NCI-H2107 treated with DMSO at 0.1 percent for 48 hours (cell line): ENCODE measurements at regions not wholly inside any gene's neighbourhood (a gene's known extent, or its start where the extent isn't known, plus 50 kb on each side); places are given as distances from the start of the nearest gene placed in this dataset.

Experiments used
- DNase-seq: peaks from one replicate; lab custom pipeline; 2025; ENCODE audit not compliant: unreplicated experiment; lab: John Stamatoyannopoulos, UW

DNA sequence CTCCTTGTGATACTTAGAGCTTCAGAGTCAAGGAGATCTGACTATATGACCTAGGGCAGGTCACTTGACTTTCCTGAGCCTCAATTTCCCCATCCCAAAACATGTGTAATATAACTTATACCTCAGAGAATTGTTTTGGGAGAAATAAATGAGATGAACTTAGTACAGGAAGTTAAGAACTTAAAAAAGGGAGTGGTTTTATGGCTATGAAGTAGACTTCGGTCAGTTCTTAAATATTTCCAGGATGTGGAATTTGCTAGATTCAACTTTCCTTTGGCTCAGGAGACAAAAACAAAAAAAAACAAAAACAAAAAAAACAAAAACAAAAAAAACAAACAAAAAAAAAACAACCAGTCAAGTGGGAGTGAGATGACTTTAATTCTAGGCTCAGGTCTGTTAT, 116.7 kb downstream of the EDEM1 start:
- DNase-seq, result no peak

DNA sequence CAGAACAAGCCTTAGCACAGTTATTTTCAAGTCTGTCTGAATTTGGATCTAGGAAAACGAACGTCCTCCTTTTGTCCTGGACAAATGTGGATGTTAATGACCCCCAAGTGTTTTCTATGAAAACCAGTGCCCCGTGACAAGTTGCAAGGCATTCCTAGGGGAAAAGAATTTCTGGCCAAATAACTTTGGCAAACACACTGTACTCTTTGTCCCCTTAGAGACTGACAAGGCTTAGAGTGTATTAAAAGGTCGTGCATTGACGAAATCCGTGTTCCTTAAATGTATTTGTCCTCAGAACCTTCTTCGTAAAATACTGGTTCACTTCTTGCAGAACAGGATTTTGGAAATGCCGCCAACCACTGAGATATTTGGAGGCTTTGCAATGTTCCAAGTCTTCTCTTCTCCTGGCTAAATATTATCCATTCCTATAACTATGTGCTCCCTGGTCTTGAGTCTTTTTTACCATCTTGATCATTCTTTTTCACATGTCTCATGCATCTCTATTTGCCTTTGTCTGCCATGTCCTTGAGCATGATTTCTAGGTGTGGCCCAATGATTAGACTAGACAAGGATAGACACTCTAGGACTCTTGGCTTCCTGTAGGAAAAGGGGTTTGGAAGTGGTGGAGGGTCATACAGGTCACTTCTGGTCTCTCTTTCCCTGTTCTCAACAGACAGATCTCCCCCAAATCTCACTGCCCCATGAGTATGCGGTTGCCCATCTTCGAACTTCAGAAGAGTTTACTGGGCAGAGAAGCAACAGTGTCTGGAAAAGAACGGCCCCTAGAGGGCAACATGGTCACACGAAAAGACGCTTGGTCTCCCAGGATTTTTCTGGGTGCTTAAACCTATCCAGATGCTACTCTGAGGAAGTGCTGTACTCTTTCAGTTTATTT, 117.5 kb downstream of the EDEM1 start:
- peak; percentile 11 for DNase-seq

DNA sequence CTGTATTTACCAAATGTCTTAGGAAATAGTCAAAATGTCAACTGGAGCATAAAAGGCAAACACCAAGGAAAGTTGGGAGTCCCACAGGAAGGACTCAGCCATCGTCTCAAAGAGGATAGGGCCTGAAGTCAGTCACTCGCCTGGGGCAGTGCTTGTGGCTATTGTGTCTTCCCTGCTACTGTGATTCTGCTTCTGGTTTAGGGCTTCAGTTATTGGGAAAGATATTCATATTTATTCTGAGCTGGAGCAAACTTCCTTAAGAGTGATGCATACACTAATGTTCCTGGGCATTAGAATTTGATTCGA, 118.1 kb downstream of the EDEM1 start:
- DNase-seq, result no peak

DNA sequence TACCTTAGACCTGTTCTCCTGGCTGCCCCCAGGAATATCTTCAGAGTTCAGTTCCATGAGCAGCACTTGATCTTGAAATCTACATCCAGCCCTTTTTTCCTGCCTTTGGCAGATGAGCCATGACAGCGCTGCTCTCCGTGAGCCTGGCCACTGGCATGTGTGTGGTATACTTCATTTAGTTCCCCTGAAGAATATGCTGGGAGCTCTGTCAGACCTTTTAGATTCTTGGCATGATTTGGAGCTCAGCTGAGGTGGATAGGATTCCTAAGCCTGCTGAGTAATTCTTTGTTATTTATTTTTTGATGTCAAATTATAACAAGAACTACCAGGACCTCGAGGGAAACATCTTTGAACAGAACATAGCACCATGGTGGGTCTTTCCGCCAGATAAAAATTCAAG, 121.7 kb downstream of the EDEM1 start:
- DNase-seq, result no peak

DNA sequence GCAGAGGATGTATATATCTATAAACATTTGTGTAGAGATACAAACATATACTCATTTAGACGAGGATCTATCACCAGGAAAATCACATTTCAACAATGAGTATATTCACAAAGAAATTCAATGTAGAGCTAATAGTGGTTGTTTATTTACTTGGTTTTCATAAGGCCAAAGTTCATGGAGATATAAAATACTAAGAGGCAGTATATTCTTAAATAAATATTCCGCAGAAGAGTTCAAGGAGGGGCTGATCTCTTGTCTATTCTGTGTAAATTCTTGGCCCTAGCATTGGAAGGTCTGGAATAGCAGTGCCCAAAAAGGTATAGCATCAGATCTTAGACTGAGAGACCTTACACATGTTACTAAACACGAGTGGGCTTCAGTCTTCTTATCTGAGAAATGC, 122.1 kb downstream of the EDEM1 start:
- DNase-seq, result no peak

DNA sequence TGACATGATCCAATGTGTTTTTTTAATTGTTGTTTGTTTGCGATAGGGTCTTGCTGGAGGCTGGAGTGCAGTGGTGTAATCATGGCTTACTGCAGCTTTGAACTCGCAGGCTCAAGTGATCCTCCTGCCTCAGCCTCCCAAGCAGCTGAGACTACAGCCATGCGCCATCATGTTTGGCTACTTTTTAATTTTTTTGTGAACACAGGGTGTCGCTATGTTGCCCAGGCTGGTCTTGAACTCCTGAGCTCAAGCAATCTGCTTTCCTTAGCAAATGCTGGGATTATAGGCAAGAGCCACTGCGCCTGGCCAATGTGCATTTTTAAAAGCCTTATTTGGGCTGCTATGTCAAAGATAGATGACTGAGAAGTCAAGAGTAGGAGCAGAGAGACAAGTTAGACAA, 123.0 kb downstream of the EDEM1 start:
- DNase-seq, result no peak

DNA sequence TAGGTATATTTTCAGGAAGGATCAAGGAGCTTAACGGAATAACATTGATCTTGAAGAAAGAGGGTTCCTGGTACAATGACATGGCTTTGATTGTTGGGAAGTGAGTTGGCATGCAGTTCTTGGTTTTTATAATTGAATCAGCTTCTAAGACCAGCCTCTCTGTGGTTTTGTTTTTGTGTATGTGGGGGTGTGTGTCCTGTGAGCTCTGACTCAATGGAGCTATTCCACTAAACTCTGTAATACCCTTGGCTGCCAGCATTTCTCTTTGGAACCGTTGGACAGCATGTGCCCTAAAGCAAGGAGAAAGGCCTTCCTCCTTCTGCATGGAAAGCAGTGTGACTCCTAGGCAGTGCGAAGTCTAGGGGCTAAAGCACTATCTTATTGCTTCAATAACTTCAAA, 124.8 kb downstream of the EDEM1 start:
- DNase-seq, result no peak

DNA sequence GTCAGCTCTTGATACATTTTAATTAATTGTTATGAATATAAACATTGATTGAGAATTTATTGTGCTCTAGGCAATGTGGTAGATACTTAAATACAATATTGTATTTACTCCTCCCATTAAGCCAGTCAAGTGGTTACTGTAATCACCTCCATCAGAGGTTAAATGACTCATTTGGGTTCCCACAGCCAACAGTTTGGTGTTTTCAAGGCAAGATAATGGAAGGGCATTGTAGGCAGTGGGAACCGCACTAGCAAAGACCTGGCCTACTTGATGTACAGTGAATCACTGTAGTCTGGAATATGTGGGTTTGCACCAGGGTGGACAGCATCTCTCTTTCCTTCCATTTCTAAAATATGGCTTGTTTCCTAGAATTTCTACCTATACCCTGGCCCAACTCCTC, 127.4 kb downstream of the EDEM1 start:
- DNase-seq, result no peak

DNA sequence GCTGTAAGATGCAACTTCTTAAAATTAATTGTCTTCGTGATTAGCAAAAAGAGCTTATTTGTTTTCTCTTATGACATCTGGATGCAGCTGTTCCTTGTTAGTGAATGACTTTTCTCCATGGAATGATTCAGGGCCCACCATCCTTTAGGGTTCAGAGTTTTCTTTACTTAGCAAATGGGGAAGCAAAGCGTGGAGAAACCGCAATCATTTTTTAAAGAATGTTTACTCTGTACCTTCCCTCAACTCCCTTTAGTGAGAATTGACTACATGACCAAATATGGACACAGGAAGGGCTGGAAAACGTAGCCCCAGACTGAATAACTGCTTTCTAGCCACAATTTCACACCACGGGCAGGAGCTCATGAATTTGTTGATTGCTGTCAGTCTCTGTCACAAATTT, 130.1 kb downstream of the EDEM1 start:
- no peak for DNase-seq

DNA sequence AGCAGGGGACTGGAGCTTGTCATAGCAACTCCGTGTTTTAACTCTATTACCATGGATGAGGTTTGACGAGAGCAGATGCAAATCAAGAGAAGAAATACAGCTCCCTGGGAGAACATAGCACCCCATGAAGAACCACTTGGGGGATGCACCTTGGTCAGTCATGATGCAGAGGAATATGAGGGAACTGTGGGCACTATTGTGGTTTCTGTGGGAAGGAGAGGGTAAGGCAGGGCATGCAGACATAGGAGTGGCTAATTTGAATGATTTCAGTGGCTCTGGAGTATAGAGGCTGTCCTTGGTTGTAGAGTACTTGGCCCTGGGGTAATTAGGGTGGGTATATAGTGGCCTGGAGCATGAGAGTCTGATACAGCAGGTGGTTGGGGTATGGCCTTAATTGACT, 131.9 kb downstream of the EDEM1 start:
- no peak for DNase-seq

DNA sequence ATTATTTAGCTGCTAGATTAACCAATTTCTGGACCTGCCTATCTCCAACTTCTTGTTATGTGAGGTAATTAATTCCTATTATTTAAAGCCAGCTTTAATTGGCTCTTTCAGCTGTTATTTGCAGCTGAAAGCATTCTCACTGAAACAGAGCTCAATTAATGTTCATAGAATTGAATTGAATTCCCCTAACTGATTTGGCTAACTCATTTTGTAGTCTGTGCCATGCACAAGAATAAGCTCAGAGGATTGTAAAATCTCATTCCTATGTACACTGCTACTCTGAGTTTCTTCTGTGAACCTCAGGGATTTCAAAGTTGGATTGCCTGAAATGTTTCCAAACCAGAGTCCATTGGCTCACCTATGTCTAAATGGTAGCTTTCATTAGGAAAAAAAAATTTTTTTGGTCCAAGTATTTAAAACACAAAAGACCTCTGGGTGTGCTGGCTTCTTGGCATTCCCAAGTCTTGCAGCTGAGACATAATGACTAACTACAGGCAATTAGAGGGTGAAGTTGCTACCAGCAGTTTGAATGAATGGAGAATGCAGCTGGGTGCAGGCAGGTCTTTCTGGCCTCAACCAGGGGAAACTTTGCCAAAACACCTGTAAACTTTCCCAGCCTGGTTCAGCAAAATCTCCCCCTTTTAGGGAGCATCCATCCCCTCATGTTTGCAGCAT, 134.3 kb downstream of the EDEM1 start:
- DNase-seq, result no peak

DNA sequence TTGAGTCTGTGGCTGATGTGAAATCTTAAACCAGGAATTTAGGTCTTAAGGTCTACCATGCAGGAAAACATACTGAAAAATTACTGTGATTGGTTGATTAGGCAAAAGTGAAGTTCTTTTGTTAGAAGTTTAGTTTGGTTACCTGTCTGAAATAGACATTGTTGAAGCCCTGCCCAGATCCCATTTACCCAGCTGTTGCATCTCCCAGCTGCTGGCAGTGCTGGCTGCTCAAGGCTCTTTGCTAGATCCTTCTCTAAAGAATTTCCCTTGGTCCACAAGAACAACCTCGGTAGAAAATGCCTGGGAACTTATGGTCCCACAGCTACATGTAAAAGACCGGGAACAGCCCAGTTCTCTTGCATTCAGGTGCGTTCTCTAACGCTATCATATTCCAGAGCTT, 137.3 kb downstream of the EDEM1 start:
- DNase-seq, result no peak

DNA sequence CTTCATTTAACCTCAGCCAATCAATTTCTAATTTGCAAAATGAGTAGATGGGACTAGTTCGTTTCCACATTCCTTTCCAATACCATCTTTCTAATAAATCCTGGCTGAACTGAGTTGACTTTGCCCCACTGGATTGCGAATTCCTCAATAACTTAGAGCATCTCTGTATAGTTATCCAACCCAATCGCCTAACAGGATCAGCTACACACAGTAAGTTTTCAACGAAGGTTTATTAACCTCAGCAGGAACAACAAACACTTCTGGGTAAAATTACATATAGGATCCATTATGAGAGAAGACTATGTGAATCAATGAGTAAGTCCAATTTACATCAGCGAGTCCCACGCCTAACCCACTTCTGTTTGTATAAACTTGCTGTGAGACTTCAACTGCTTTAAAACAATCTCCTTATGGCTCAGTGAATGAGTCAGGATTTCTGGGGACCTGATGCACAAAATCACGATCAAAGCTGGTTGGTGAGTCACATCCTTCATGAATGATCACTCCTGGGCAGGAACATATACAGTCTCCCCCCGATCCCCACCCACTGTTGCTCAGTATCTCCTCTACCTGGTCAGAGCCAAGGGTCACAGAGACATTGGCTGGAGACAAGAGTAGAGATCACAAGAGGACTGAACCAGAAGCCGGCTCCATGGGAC, 142.8 kb downstream of the EDEM1 start:
- no peak for DNase-seq

DNA sequence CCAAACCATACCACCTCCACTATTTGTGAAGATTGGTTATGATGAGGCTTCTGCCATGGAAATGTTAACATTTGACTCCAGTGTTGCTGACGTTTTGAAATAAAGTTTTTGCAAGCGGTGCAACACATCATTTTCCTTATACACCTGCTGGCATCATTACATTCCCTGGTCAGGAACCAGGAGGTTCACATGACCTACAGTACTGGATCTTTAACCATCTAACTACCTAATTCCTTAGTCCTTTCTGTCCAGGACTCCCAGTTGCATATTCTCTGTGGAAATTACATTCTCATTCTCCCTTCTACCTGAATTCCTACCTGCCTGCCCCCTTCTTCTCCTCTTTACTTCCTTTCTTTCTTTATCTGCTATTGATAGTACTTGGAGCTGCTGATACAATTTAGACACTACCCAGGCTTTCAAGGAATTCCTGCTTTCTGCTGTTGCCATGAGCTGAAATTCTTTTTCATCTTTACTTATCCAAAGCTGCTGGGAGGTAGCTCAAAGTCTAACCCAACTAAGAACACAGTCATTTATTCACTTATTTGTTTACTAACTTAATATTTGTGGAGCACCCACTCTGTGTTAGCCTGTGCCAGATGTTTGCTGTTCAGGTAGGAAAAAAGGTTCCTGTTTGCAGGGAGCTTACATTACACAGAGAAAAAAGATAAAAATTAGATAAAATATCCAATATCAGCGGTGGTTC, 144.2 kb downstream of the EDEM1 start:
- no peak for DNase-seq

DNA sequence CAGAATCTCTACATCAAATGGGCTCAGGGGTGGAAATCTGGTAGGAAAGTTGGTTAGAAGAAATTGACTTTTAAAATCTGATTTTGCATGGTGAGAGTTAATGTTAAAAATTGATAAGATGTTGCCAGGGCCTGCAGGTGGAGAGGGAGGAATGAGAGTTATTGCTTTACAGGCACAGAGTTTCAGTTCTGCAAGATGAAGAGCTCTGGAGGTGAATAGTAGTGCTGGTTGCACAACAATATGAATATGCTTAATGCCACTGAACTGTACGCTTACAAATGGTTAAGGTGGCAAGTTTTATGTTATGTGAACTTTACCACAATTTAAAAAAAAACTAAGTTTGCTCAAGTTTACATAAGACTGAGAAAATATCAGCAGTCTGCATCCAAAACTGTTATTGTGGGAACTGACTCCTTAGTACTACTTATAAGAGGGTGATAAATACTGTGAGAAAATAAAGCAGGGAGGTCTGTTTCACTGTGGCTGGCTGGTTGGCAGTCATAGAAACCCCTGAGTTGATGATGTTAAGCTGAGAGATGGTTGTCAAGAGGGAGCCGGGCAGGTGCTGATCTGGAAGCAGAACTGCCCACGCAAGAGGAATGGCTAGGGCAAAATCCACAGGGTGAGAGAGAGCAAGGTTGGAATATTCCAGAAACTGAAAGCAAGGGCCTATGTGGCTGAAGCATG, 144.9 kb downstream of the EDEM1 start:
- no peak for DNase-seq

DNA sequence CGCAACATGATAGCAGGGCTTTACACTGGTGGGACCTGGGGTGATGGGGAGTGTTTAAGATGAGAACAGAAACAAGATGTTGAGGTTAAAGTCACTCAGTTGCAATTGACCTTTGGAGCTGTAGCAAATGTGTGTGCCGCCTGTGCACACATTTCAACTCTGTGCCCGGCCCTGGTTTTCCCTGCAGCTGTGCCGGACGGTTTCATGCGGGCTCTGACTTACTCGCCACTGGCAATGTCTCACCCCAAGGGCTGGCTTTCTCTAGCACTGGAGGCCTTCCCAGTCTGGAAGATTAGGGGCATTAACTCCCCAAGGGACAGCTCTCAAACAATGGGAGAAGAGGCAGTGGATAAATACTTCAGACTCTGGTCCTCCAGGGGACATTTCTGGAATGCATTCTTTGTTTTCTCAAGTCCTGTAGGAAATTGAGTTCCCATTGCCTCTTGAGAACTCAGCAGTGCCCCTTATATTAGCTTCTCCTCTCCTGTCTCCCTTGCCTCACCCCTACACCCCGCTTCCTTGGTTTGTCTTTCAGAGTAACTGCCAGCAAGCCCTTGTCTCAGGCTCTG, 152.5 kb downstream of the EDEM1 start:
- DNase-seq, result no peak

DNA sequence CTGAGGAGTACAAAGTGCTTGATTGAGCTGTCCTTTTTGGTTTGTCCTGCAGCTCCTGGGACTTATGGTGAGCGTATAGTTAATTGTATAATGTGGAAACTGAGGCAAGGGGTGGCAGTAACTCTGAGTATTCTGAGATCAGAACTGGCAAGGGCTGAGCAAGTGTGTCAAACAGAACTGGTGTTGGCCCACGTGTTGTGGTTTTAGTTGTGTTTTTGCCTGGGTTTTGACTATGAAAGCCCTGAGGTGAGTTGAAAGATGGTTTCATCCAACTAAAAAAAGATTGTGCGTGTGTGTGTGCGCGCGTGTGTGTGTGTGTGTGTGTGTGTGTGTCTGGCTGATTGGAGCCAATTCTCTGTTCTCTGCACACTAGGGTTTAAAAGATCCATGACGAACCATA, 154.1 kb downstream of the EDEM1 start:
- DNase-seq, result no peak

DNA sequence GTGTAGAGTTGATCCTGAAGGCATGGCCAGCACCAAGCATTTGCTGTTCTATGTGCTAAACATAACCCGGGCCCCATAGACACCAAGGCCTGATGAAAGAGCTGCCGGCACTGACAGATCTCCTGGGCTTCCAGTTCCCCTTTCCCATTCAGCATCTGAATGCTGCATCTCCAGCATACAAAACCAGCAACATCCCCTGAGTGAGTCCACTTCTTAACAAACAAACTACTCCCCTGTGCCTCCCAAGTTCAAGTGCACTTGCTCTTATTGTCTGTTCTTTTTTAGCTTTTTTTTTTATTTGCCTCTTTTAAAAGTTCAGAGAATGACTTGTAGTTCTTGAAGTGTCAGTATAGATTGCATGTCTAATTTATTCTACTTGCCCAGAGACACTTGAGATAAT, 156.0 kb downstream of the EDEM1 start:
- peak; percentile 32 for DNase-seq

DNA sequence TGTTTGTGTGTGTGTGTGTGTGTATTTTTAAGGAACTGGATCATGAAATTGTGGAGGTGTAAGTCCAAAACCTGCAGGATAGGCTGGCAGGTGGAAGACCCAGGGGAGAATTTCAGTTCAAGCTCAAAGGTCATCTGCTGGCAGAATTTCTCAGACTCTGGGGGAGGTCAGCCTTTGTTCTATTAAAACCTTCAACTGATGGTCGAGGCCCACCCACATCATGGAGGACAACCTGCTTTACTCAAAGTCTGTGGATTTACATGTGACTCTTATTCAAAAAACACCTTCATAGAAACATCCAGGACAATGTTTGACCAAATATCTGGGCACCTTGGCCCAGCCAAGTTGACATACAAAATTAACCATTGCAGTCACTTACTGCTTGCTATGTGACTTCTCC, 157.2 kb downstream of the EDEM1 start:
- no peak for DNase-seq

DNA sequence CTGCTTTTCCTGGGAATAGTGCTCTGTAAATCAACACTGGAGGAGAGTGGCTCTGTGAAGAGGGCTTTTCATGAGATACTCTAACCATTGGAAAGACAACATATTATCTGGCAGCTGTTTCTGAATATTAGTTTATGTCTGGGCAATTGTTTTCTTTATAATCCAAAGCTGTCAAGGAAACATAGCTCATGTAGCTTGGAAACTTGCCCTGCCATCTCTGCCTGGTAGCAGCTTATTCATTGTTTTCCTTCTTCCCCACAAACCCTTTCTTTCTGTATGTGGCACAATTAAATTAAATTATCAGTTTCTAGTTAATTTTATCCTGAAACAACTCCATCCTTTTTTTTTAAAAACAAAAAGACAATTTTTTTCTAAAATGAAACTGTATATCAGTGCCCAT, 160.0 kb downstream of the EDEM1 start:
- DNase-seq, result no peak
